Esophagus muscularis mucosa (tissue), 4 donors: ENCODE measurements at regions not wholly inside any gene's neighbourhood (a gene's known extent, or its start where the extent isn't known, plus 50 kb on each side); places are given as distances from the start of the nearest gene placed in this dataset.

Experiments used
- CTCF ChIP-seq, 3 experiments: fragments of 200-600 bp in 2 of 3; fragments of 450-650 bp in 1 of 3; sonication (generic) in 2 of 3; IDR thresholded peaks; one replicate each; pipeline ENCODE4 v1.5.1; 2017 to 2019; ENCODE audit warnings: antibody characterized with exemption in 3 of 3, mild to moderate bottlenecking in 2 of 3, moderate library complexity in 1 of 3
- EP300 ChIP-seq: sonication (generic); formaldehyde crosslinking; IDR thresholded peaks from one replicate; pipeline ENCODE4 v1.6.1; 2017; ENCODE audit warnings: antibody characterized with exemption
- POLR2A ChIP-seq: fragments of 450-650 bp; IDR thresholded peaks from one replicate; pipeline ENCODE4 v1.6.1; 2017; ENCODE audit warnings: antibody characterized with exemption, moderate library complexity, mild to moderate bottlenecking, low read depth

- no peak for TF ChIP-seq CTCF (IDR thresholded peaks at IDR 0.05)
- TF ChIP-seq POLR2A = no peak
- no peak for TF ChIP-seq EP300
Observed at GRCh38 chrX:65971151-65971550, 68.7 kb downstream of the VSIG4 start.
